ENCODE measurements at regions not wholly inside any gene's neighbourhood (a gene's known extent, or its start where the extent isn't known, plus 50 kb on each side); places are given as distances from the start of the nearest gene placed in this dataset.
"Not testable (repeated sequence)": the region's sequence is repeated elsewhere in the genome, so short reads cannot be mapped to it uniquely, and the experiment has no call there.

DNA sequence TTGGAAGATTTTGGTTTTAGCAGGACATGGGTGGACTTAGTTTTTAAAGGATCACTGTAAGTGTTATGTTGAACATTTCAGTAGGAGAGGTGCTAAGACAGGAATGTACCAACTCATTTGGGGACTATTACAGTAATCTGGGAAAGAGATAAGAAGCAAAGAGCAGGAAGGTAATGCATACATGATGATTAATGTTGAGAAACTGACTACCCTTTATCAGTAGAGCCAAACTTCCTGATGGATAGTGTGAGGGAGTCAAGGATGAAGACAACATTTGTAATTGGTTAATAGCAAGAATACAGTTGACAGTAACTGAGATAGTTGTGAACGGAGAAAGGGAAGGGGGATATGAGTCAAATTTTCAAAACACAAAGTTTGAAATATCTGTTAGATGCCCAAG, 421.9 kb upstream of the PRR20A start:
- H3K4me1 ChIP-seq (ENCODE audit: control insufficient read depth, insufficient read depth, low read length, poor library complexity, severe bottlenecking): no peaks in the 10 kb centered on the region
- no peaks in the 10 kb centered on the region for H3K9me3 ChIP-seq (ENCODE audit: control insufficient read depth, low read length)
- no peaks in the 10 kb centered on the region for H3K36me3 ChIP-seq (ENCODE audit: control insufficient read depth, insufficient read depth, low read length)
- peak overlapping the region; percentile 36 for H3K27ac ChIP-seq (ENCODE audit: low read depth, low read length, severe bottlenecking)
- H3K4me3 ChIP-seq (ENCODE audit: extremely low read depth, insufficient read depth, low read length, poor library complexity, severe bottlenecking): no peak overlapping the region
- 40 to 64% methylated on average over 1 of the region's 1 CpG for WGBS, 2 experiments (ENCODE audit: insufficient coverage in 2 of 2)

DNA sequence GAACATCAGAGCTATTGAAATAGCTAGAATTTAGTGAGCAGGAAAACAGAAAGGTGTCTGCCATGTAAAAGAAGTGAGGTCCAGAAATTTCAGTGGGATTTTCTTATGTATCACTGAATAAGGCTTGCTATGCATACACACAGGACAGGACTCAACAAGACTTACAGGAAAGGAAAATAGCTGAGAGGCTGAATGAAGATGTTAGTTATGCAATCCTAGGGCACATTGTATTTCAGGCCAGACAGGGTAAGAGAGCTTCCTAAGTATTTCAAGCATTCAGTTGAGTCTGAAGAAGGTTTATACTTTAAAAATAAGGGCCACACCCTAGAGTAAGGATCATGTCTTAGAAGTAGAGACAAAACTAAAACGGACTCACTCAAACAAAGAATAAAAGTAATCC, 419.9 kb upstream of the PRR20A start:
- Histone ChIP-seq H3K36me3 (ENCODE audit: control insufficient read depth, insufficient read depth, low read length) (no peaks in the 10 kb centered on the region), H3K27ac (ENCODE audit: low read depth, low read length, severe bottlenecking) (no peak overlapping the region), H3K9me3 (ENCODE audit: control insufficient read depth, low read length) (no peaks in the 10 kb centered on the region), H3K4me3 (ENCODE audit: extremely low read depth, insufficient read depth, low read length, poor library complexity, severe bottlenecking) (no peak overlapping the region), H3K4me1 (ENCODE audit: control insufficient read depth, insufficient read depth, low read length, poor library complexity, severe bottlenecking) (no peaks in the 10 kb centered on the region)
- WGBS, 2 experiments (ENCODE audit: insufficient coverage in 2 of 2): no CpG with 5 or more reads among the region's 1 CpG

DNA sequence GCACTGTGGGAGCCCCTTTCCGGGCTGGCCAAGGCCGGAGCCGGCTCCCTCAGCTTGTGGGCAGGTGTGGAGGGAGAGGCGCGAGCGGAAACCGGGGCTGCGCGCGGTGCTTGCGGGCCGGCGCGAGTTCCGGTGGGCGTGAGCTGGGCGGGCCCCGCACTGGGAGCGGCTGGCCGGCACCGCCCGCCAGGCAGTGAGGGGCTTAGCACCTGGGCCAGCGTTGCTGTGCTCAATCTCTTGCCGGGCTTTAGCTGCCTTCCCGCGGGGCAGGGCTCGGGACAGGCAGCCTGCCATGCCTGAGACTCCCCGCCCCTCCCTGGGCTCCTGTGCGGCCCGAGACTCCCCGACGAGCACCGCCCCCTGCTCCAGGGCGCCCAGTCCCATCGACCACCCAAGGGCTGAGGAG, 405.2 kb upstream of the PRR20A start:
- peak overlapping the region; percentile 44 for H3K4me3 ChIP-seq (ENCODE audit: extremely low read depth, insufficient read depth, low read length, poor library complexity, severe bottlenecking)
- WGBS, 2 experiments (ENCODE audit: insufficient coverage in 2 of 2): 40 to 61% methylated on average over 17 to 22 of the region's 35 CpGs
- H3K36me3 ChIP-seq (ENCODE audit: control insufficient read depth, insufficient read depth, low read length): no peaks in the 10 kb centered on the region
- H3K27ac ChIP-seq (ENCODE audit: low read depth, low read length, severe bottlenecking): no peak overlapping the region
- no peaks in the 10 kb centered on the region for H3K9me3 ChIP-seq (ENCODE audit: control insufficient read depth, low read length)
- H3K4me1 ChIP-seq (ENCODE audit: control insufficient read depth, insufficient read depth, low read length, poor library complexity, severe bottlenecking): no peaks in the 10 kb centered on the region

DNA sequence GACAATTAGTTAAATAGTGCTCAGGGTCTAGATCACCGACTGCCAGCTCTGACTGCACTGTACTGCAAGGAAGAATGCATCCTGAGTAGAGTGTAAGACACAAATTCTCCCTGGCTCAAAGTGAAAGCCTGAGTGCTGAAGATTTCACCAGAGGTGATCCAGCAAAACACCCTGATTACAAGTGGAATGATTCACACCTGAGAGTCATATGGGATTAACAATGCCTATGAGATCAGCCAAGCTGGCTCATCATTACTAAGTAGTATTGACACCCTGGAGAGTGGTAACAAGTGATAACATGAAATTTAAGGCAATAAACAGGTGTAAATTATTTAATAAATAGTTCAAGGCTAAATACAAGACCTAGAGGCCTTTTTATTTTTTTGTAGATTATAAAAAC, 403.8 kb upstream of the PRR20A start:
- H3K4me1 ChIP-seq (ENCODE audit: control insufficient read depth, insufficient read depth, low read length, poor library complexity, severe bottlenecking): no peaks in the 10 kb centered on the region
- no peak overlapping the region for H3K4me3 ChIP-seq (ENCODE audit: extremely low read depth, insufficient read depth, low read length, poor library complexity, severe bottlenecking)
- no peaks in the 10 kb centered on the region for H3K36me3 ChIP-seq (ENCODE audit: control insufficient read depth, insufficient read depth, low read length)
- no peaks in the 10 kb centered on the region for H3K9me3 ChIP-seq (ENCODE audit: control insufficient read depth, low read length)
- H3K27ac ChIP-seq (ENCODE audit: low read depth, low read length, severe bottlenecking): no peak overlapping the region
- WGBS, 2 experiments (ENCODE audit: insufficient coverage in 2 of 2): 100% methylated on average over 1 of the region's 1 CpG

DNA sequence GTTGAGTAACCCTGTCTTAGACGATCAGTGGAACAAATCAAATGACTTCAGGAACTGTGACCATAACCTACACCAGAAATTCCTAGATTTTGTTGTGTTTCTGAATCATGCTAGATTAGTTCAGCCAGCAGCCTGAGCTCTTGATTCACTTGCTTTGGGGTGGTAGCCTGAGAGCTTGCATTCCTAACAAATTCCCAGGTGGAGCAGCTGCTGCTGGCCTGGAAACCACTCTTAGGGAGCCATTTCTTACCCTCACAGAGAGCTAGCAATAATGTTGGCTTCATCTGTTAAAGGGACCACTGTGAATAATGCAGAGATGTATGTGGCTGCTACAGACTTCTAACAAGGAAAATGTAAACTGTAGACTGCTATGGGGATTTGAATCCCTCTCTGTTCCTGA, 388.1 kb upstream of the PRR20A start:
- Histone ChIP-seq H3K27ac (ENCODE audit: low read depth, low read length, severe bottlenecking) (no peak overlapping the region), H3K9me3 (ENCODE audit: control insufficient read depth, low read length) (no peaks in the 10 kb centered on the region), H3K4me3 (ENCODE audit: extremely low read depth, insufficient read depth, low read length, poor library complexity, severe bottlenecking) (no peak overlapping the region), H3K36me3 (ENCODE audit: control insufficient read depth, insufficient read depth, low read length) (no peaks in the 10 kb centered on the region), H3K4me1 (ENCODE audit: control insufficient read depth, insufficient read depth, low read length, poor library complexity, severe bottlenecking) (no peaks in the 10 kb centered on the region)
- no CpG with 5 or more reads among the region's 1 CpG for WGBS, 2 experiments (ENCODE audit: insufficient coverage in 2 of 2)

DNA sequence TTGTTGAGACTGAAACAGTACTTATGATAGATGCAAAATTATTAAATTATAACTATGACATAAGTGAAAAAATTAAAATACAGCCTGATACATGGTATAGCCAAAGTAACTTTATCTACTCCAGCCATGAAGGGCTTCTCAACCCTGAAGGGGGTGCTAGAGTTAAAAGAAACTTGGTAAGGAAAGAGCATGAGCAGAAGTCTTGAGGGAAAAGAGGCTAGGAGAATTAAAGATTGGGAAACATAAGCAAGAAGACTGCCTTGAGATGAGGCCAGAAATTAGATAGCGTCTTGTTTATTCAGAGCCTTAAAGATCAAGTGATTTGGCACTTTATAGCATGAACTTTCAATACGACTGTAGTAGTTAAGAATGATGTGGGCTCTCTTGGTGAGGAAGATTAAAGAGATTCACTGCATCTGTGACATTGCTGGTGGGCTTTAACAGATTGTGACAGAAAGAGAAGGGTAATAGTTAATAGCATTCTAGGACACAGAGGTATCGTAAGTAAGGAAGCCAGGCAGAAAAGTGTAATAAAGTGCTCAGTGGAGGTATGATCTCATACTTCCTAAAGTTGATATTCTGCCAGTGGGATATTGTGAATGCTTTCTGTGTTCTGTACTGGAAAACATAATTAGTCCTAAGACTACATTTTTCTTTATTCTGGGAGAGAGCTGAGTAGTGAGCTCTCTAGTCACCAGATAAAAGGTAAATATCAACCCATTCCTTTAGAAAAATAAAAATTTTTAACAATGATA, 385.4 kb upstream of the PRR20A start:
- Histone ChIP-seq H3K4me3 (ENCODE audit: extremely low read depth, insufficient read depth, low read length, poor library complexity, severe bottlenecking) (no peak overlapping the region), H3K9me3 (ENCODE audit: control insufficient read depth, low read length) (no peaks in the 10 kb centered on the region), H3K36me3 (ENCODE audit: control insufficient read depth, insufficient read depth, low read length) (no peaks in the 10 kb centered on the region), H3K27ac (ENCODE audit: low read depth, low read length, severe bottlenecking) (no peak overlapping the region), H3K4me1 (ENCODE audit: control insufficient read depth, insufficient read depth, low read length, poor library complexity, severe bottlenecking) (no peaks in the 10 kb centered on the region)
- WGBS, 2 experiments (ENCODE audit: insufficient coverage in 2 of 2): 80 to 89% methylated on average over 3 of the region's 3 CpGs

DNA sequence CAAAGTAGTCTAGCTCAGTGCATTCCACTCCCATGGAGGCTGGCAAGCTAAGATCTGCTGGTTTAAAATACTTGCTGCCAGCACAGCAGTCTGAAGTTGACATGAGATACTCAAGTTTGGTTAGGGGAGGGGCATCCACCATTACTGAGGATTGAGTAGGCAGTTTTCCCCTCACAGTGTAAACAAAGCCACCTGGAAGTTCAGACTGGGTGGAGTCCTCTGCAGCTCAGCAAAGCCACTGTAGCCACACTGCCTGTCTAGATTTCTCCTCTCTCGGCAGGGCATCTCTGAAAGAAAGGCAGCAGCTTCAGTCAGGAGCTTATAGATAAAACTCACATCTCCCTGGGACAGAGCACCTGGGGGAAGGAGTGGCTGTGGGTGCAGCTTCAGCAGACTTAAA, 377.4 kb upstream of the PRR20A start:
- not testable (repeated sequence) for H3K9me3 ChIP-seq (ENCODE audit: control insufficient read depth, low read length); H3K27ac ChIP-seq (ENCODE audit: low read depth, low read length, severe bottlenecking); H3K4me1 ChIP-seq (ENCODE audit: control insufficient read depth, insufficient read depth, low read length, poor library complexity, severe bottlenecking); H3K4me3 ChIP-seq (ENCODE audit: extremely low read depth, insufficient read depth, low read length, poor library complexity, severe bottlenecking); H3K36me3 ChIP-seq (ENCODE audit: control insufficient read depth, insufficient read depth, low read length)
- 80 to 100% methylated on average over 1 of the region's 1 CpG for WGBS, 2 experiments (ENCODE audit: insufficient coverage in 2 of 2)

DNA sequence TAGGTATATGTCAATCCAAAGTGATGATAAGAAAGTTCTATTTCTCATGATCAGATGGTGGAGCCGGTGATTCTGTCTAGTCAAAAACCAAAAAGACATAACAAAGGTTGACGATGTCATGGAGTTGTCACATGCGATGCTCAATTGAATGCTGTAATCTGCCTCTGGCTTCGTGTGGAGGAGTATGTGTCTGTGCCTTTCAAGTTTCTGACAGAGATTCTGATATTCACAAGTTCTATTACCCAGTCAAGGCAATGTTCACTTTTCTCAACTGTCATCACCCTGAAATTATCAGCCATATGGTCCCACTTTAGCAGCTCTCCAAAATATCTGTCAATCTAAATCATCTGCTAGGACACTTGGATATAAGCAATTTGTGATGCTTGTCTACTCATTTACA, 367.6 kb upstream of the PRR20A start:
- no peak overlapping the region for H3K4me3 ChIP-seq (ENCODE audit: extremely low read depth, insufficient read depth, low read length, poor library complexity, severe bottlenecking)
- 85 to 100% methylated on average over 3 to 4 of the region's 4 CpGs for WGBS, 2 experiments (ENCODE audit: insufficient coverage in 2 of 2)
- no peaks in the 10 kb centered on the region for H3K9me3 ChIP-seq (ENCODE audit: control insufficient read depth, low read length)
- H3K4me1 ChIP-seq (ENCODE audit: control insufficient read depth, insufficient read depth, low read length, poor library complexity, severe bottlenecking): no peaks in the 10 kb centered on the region
- no peak overlapping the region for H3K27ac ChIP-seq (ENCODE audit: low read depth, low read length, severe bottlenecking)
- H3K36me3 ChIP-seq (ENCODE audit: control insufficient read depth, insufficient read depth, low read length): no peaks in the 10 kb centered on the region

DNA sequence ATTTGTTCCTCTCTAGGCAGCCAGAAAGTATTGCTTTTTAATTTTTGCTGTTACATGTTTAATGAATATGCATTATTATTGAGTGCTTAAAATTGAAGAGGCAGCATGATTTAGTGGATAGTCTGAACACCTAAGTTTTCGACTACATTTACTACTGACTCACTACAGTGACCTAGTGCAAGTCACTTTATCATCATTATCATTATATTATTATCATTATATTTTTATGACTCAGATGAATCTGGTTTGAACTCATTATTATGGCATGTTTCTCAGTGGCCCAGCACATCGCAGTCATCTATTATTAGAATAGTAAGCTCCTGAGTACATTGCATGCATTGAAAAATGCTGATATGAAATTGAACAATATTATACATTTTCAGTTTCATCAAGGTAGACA, 351.2 kb upstream of the PRR20A start:
- Histone ChIP-seq H3K4me1 (ENCODE audit: control insufficient read depth, insufficient read depth, low read length, poor library complexity, severe bottlenecking) (no peaks in the 10 kb centered on the region), H3K27ac (ENCODE audit: low read depth, low read length, severe bottlenecking) (no peak overlapping the region), H3K9me3 (ENCODE audit: control insufficient read depth, low read length) (no peaks in the 10 kb centered on the region), H3K4me3 (ENCODE audit: extremely low read depth, insufficient read depth, low read length, poor library complexity, severe bottlenecking) (no peak overlapping the region), H3K36me3 (ENCODE audit: control insufficient read depth, insufficient read depth, low read length) (no peaks in the 10 kb centered on the region)
- no CpG with 5 or more reads among the region's 2 CpGs for whole genome bisulfite sequencing, 2 experiments (ENCODE audit: insufficient coverage in 2 of 2)

DNA sequence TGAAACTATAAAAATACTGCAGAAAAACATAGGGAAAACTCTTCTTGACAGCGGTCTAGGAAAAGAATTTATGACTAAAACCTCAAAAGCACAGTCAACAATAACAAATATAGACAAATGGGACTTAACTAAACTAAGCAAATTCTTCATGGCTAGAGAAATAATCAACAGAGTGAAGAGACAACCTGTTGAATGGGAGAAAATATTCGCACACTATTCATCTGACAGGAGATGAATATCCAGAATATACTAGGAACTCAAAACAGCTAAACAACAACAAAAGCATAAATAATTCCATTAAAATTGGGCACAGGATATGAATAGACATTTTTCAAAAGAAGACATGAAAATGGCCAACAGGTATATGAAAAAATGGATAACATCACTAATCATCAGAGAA, 303.6 kb upstream of the PRR20A start:
- Histone ChIP-seq H3K27ac (ENCODE audit: low read depth, low read length, severe bottlenecking) (no peak overlapping the region), H3K4me3 (ENCODE audit: extremely low read depth, insufficient read depth, low read length, poor library complexity, severe bottlenecking) (no peak overlapping the region), H3K36me3 (ENCODE audit: control insufficient read depth, insufficient read depth, low read length) (no peaks in the 10 kb centered on the region), H3K4me1 (ENCODE audit: control insufficient read depth, insufficient read depth, low read length, poor library complexity, severe bottlenecking) (no peaks in the 10 kb centered on the region), H3K9me3 (ENCODE audit: control insufficient read depth, low read length) (no peaks in the 10 kb centered on the region)
- WGBS, 2 experiments (ENCODE audit: insufficient coverage in 2 of 2): no CpG with 5 or more reads among the region's 2 CpGs

DNA sequence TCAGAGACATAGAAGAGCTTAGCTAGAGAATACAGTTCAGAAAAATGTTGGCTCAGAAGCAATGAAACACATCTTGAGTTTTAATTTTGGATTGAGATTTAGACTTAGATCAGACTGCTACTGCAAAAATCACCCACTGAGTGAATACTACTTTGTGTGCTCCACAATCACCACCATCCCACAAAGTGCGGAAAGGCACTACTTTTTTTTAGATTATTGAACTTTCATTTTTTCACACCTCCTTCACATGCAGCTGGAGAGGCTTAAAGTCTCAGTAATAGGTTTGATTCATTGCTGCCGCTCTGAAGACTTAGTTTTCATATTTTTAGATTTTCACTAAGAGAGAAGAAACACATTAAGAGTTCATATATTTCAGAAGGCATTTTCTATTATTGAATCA, 289.9 kb upstream of the PRR20A start:
- Histone ChIP-seq H3K27ac (ENCODE audit: low read depth, low read length, severe bottlenecking) (no peak overlapping the region), H3K9me3 (ENCODE audit: control insufficient read depth, low read length) (no peaks in the 10 kb centered on the region), H3K36me3 (ENCODE audit: control insufficient read depth, insufficient read depth, low read length) (no peaks in the 10 kb centered on the region), H3K4me3 (ENCODE audit: extremely low read depth, insufficient read depth, low read length, poor library complexity, severe bottlenecking) (no peak overlapping the region), H3K4me1 (ENCODE audit: control insufficient read depth, insufficient read depth, low read length, poor library complexity, severe bottlenecking) (no peaks in the 10 kb centered on the region)
- WGBS, 2 experiments (ENCODE audit: insufficient coverage in 2 of 2): no CpG with 5 or more reads among the region's 2 CpGs

Measured in mesodermal cell (in vitro differentiated cells).